GM10266 (cell line): ENCODE measurements at regions not wholly inside any gene's neighbourhood (a gene's known extent, or its start where the extent isn't known, plus 50 kb on each side); places are given as distances from the start of the nearest gene placed in this dataset.

Experiments
- DNase-seq: peaks from one replicate; pipeline ENCODE4 v3.0.0; 2012; ENCODE audit errors: extremely low spot score
- TF ChIP-seq, protein P1 (sequence below): IDR thresholded peaks from 2 replicates; pipeline ENCODE4 v1.5.1; 2012; ENCODE audit warnings: mild to moderate bottlenecking, low read depth; ENCODE audit not compliant: control insufficient read depth, insufficient read depth; ENCODE audit errors: missing control alignments

DNA sequence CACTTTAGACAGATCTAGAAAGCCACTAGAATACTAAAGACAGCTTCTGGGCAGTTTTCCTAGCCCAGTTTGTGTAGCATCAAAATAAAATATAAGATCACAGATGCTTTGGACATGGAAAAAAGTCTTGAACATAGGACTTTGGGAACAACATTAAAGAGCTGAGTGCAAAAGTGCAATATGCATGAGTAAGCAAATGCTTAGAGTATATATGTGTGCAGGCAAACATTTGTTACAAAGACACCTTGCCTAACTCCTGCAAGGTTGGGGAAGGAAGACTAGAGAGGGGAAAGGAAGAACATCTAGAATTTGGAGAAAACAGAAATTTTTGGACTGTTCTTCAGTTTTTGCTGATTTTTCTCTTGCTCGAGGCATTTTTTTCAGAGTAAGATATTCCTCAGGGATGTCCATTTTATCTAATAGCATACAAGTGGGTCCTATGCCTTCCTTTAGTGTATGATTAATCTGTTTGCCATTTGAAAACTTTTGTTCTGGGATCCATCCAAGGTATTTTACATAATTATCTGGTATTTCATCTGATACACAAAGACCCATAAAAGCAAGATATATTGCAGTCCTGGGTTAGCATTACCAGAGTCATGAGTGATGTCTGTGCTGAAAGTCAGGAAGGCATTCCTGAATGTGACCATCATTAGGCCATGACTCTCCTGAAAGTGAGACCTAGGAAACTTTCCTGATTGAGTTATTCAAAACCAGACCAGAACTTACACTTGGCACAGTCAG is 142.0 kb upstream of the RGMB start:
- no peak for DNase-seq
- TF ChIP-seq, protein P1, sequence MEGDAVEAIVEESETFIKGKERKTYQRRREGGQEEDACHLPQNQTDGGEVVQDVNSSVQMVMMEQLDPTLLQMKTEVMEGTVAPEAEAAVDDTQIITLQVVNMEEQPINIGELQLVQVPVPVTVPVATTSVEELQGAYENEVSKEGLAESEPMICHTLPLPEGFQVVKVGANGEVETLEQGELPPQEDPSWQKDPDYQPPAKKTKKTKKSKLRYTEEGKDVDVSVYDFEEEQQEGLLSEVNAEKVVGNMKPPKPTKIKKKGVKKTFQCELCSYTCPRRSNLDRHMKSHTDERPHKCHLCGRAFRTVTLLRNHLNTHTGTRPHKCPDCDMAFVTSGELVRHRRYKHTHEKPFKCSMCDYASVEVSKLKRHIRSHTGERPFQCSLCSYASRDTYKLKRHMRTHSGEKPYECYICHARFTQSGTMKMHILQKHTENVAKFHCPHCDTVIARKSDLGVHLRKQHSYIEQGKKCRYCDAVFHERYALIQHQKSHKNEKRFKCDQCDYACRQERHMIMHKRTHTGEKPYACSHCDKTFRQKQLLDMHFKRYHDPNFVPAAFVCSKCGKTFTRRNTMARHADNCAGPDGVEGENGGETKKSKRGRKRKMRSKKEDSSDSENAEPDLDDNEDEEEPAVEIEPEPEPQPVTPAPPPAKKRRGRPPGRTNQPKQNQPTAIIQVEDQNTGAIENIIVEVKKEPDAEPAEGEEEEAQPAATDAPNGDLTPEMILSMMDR: no peak

DNA sequence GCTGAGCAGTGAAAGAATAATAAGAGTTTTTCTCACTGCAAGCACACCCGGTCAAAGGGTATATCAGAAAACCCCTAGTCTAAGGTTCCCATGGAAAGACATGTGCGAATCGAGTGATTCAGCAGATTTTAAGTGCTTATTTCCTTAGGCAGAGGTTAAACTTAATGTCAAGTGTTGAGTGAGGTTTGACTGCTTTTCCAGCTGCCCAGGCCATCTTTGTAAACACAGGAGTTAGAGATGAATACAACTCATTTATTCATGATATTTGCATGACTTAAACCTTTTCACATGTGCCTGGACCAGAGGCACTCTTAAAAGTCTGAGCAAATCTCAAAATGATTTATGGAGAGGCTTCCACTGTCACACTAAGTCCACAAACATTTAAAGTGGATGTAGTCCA is 137.8 kb upstream of the RGMB start:
- no peak for DNase-seq
- TF ChIP-seq, protein P1: no peak

DNA sequence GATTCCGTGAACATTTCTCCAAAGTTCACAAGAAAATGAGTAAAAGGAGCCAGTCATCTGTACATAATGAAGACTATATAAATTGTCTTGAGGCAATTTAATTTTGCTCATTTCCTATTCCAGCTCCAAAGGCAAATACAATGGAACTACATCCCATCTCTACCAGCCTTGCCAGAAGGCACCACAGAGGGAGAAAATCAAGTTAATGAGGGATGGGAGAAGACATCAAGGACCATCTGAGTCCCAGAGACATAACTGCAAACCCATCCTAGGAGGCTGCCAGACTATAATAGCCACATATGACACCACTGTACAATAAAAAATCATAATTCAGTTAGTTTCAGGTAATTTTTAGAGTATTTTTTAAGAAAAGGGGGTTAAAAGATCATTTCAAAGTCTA is 136.3 kb upstream of the RGMB start:
- no peak for DNase-seq
- TF ChIP-seq, protein P1: no peak

DNA sequence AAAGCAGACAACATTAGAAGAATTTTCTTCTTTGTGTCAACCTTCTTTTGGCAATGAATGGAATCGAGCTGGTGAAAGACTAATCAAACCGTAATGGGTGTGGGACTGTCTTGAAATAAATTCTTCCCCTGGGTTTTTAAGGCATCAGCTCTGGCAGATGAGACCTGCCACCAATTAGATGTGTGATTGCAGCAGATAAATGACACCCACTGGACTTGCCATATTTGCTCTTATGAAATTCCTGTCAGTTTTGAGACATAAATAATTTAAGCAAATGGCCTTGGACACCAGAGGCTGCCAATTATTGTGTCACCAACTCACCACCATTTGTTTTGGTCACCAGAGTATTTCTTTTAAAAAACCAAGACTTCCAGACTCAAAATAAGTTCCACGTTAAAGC is 135.9 kb upstream of the RGMB start:
- DNase-seq: no peak
- TF ChIP-seq, protein P1: no peak

DNA sequence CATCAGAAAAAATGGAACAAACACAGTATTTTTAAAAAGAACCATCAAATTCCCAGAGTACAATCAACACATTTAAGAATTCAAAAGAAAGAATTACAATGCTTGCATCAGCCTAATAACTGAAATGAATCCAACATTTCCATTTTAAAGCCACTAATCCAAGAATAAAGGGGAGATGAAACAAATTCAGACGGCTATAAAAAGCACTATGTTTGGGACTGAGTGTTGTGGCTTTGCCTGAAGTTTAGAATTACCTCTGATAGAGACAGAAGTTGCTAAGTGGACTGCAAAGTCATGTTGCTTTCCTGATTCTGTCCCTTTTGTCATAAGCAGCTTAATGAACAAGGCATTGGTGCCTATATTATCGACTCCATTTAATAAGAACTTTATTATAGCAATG is 135.4 kb upstream of the RGMB start:
- TF ChIP-seq, protein P1: no peak
- DNase-seq: no peak

DNA sequence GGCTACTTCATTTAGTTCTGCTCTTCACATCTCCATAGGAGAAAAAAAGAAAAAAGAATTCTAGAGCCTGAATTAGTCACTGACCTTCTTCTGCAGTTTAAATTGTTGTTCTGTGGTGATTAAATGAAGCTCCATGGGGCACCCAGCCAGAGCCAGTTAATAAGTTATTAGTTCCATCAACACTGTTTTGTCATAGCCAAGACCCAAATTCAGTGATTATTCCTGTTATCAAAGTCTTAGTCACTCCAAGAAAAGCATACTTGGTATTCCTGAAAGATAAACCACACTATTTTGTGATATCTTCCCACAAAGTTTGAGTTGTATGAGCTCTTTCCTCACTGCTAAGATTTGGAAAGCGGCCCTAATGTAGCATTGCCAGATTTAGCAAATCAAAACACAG is 134.8 kb upstream of the RGMB start:
- TF ChIP-seq, protein P1: no peak
- DNase-seq: no peak

DNA sequence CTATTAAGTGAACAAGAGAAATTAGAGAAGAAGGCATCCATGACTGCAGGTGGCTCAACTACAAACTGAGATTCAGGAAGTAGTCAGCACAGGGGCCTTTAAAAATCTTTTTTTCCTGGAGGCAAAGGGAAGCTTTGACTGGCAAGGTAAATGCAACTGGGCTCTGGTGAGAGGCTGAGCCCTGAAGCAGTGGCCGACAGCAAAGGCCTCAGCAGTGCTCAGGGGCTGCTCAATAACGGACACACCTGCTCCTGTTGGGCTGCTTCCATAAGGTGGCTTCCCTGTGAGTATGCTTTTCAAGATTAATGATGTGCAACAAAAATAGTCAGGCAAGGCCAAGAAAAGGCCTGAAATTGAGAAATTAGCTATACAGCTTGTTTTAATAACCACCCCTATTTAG is 134.2 kb upstream of the RGMB start:
- no peak for DNase-seq
- TF ChIP-seq, protein P1: no peak
